Keratinocyte (primary cell): ENCODE measurements at regions not wholly inside any gene's neighbourhood (a gene's known extent, or its start where the extent isn't known, plus 50 kb on each side); places are given as distances from the start of the nearest gene placed in this dataset.
A peak's percentile ranks its signal among the peaks of the same experiment; 100 is the strongest.

ENCODE experiments used
- DNase-seq: peaks from one replicate; pipeline ENCODE4 v3.0.0-alpha.2; 2011; ENCODE audit warnings: low read depth, missing footprints, low spot score
- FAIRE-seq: peaks from 2 replicates; lab custom pipeline; 2011; peaks lifted over from hg19 to GRCh38; lab: Jason Lieb, UNC
- H2AFZ ChIP-seq: 2 replicates; pipeline ENCODE4 v1.6.0; 2012; ENCODE audit warnings: low read length, control low read depth, inconsistent platforms; ENCODE audit not compliant: control insufficient read depth
- H3K27ac ChIP-seq: 2 replicates; pipeline ENCODE4 v1.5.1; 2011; ENCODE audit warnings: low read length; ENCODE audit not compliant: control insufficient read depth, insufficient read depth
- H3K27me3 ChIP-seq: 3 replicates; pipeline ENCODE4 v1.6.0; 2011; ENCODE audit warnings: low read length; ENCODE audit not compliant: control insufficient read depth, insufficient read depth; ENCODE audit errors: extremely low read depth
- H3K36me3 ChIP-seq, 2 experiments: 2 replicates in 1 of 2; 3 replicates in 1 of 2; pipeline ENCODE4 v1.5.1; 2011; ENCODE audit warnings: low read length in 2 of 2, mild to moderate bottlenecking in 1 of 2; ENCODE audit not compliant: control insufficient read depth in 2 of 2, insufficient read depth in 2 of 2; ENCODE audit errors: extremely low read depth in 1 of 2
- H3K4me1 ChIP-seq: 3 replicates; pipeline ENCODE4 v1.5.1; 2011; ENCODE audit warnings: low read length; ENCODE audit not compliant: control insufficient read depth, insufficient read depth; ENCODE audit errors: extremely low read depth
- H3K4me2 ChIP-seq: 3 replicates; pipeline ENCODE4 v1.6.0; 2011; ENCODE audit warnings: low read depth, low read length; ENCODE audit not compliant: control insufficient read depth, insufficient read depth; ENCODE audit errors: extremely low read depth
- H3K4me3 ChIP-seq, 3 experiments: fragments of 200-600 bp in 1 of 3; sonication (generic) in 1 of 3; 2 replicates in 2 of 3; 3 replicates in 1 of 3; pipeline ENCODE4 v1.5.1; 2011 to 2016; ENCODE audit warnings: low read length in 3 of 3, mild to moderate bottlenecking in 3 of 3, control low read depth in 2 of 3, inconsistent platforms in 1 of 3, low read depth in 1 of 3, mixed read lengths in 1 of 3, mixed run types in 1 of 3, moderate library complexity in 1 of 3; ENCODE audit not compliant: control insufficient read depth in 2 of 3, insufficient read depth in 2 of 3; ENCODE audit errors: extremely low read depth in 1 of 3
- H3K79me2 ChIP-seq: 2 replicates; pipeline ENCODE4 v1.6.0; 2012; ENCODE audit warnings: low read length; ENCODE audit not compliant: control insufficient read depth, insufficient read depth
- H3K9ac ChIP-seq: 3 replicates; pipeline ENCODE4 v1.6.0; 2011; ENCODE audit warnings: low read length; ENCODE audit not compliant: control insufficient read depth, insufficient read depth; ENCODE audit errors: extremely low read depth
- H3K9me1 ChIP-seq: 3 replicates; pipeline ENCODE4 v1.6.0; 2011; ENCODE audit warnings: low read length; ENCODE audit not compliant: control insufficient read depth, insufficient read depth; ENCODE audit errors: extremely low read depth
- H3K9me3 ChIP-seq: 2 replicates; pipeline ENCODE4 v1.5.1; 2012; ENCODE audit warnings: low read depth, low read length; ENCODE audit not compliant: control insufficient read depth
- H4K20me1 ChIP-seq: 3 replicates; pipeline ENCODE4 v1.6.0; 2011; ENCODE audit warnings: low read length; ENCODE audit not compliant: control insufficient read depth, insufficient read depth; ENCODE audit errors: extremely low read depth
- CTCF ChIP-seq, 3 experiments: IDR thresholded peaks in 1 of 3; conservative IDR thresholded peaks in 1 of 3; optimal IDR thresholded peaks in 1 of 3; 2 replicates in 2 of 3; 3 replicates in 1 of 3; pipeline versions ENCODE3 to v1.5.1; 2011; ENCODE audit warnings: low read length in 3 of 3, mild to moderate bottlenecking in 3 of 3, moderate library complexity in 2 of 3, control low read depth in 1 of 3, inconsistent platforms in 1 of 3; ENCODE audit not compliant: insufficient read depth in 2 of 3; ENCODE audit errors: extremely low read depth in 1 of 3
- EZH2 ChIP-seq: IDR thresholded peaks from one replicate; pipeline ENCODE4 v1.6.1; 2012; ENCODE audit warnings: inconsistent platforms, mild to moderate bottlenecking, low read length, moderate library complexity
- dilution Hi-C: fragments of 300-500 bp; cut with MboI; formaldehyde crosslinking; loops from one replicate; pipeline ENCODE4 v1.7.0; 2020; ENCODE audit warnings: low sequenced_read_pairs; ENCODE audit not compliant: extremely low pct_ligation_motif_present

GRCh38 chr15:81940467-81941451 lies 105.1 kb downstream of the MEX3B start:
- H3K4me3 ChIP-seq = no peak overlapping the region
- FAIRE-seq (no peak), DNase-seq (no peak)
- H3K27ac ChIP-seq = no peak overlapping the region
- no peak overlapping the region for H2AFZ ChIP-seq
- TF ChIP-seq CTCF (optimal IDR thresholded peaks at IDR 0.05 in 1 of 3, IDR thresholded peaks at IDR 0.05 in 1 of 3, conservative IDR thresholded peaks at IDR 0.05 in 1 of 3; ENCODE audit: extremely low read depth in 1 of 3, insufficient read depth in 2 of 3, low read length in 3 of 3) = no peak
- no peaks in the 10 kb centered on the region for H3K27me3 ChIP-seq
- no peaks in the 10 kb centered on the region for H4K20me1 ChIP-seq
- dilution Hi-C loops = no loop called here
- H3K9me3 ChIP-seq = no peaks in the 10 kb centered on the region
- H3K9me1 ChIP-seq = no peaks in the 10 kb centered on the region
- no peak overlapping the region for H3K4me2 ChIP-seq
- no peaks in the 10 kb centered on the region for H3K79me2 ChIP-seq
- no peaks in the 10 kb centered on the region for H3K36me3 ChIP-seq
- H3K4me1 ChIP-seq = no peaks in the 10 kb centered on the region
- no peak overlapping the region for H3K9ac ChIP-seq

- H3K79me2 ChIP-seq = no peaks in the 10 kb centered on the region
- no peak overlapping the region for H3K27ac ChIP-seq
- dilution Hi-C loops = no loop called here
- no peak overlapping the region for H3K4me2 ChIP-seq
- DNase-seq (peak; percentile 11), FAIRE-seq (peak; percentile 79)
- no peak overlapping the region for H2AFZ ChIP-seq
- no peaks in the 10 kb centered on the region for H4K20me1 ChIP-seq
- H3K27me3 ChIP-seq = no peaks in the 10 kb centered on the region
- H3K9ac ChIP-seq = no peak overlapping the region
- H3K36me3 ChIP-seq = no peaks in the 10 kb centered on the region
- no peaks in the 10 kb centered on the region for H3K9me1 ChIP-seq
- no peak for TF ChIP-seq EZH2
- peak in 2 of 3 experiments; percentile 65 to 71 for TF ChIP-seq CTCF (optimal IDR thresholded peaks at IDR 0.05 in 1 of 3, IDR thresholded peaks at IDR 0.05 in 1 of 3, conservative IDR thresholded peaks at IDR 0.05 in 1 of 3; ENCODE audit: extremely low read depth in 1 of 3, insufficient read depth in 2 of 3, low read length in 3 of 3)
- H3K4me3 ChIP-seq = no peak overlapping the region
- H3K9me3 ChIP-seq = no peaks in the 10 kb centered on the region
- no peaks in the 10 kb centered on the region for H3K4me1 ChIP-seq
Observed at GRCh38 chr15:81939604-81940440, 106.0 kb downstream of the MEX3B start.
